ENCODE measurements at regions not wholly inside any gene's neighbourhood (a gene's known extent, or its start where the extent isn't known, plus 50 kb on each side); places are given as distances from the start of the nearest gene placed in this dataset.

- ChIA-PET POLR2A (no interaction called here), CTCF (interaction anchor here (1.0 kb wide), 1 partner anchor 10 kb away, joined by 3 read pairs; no protein-coding TSS in a partner anchor)
- no peaks in the 10 kb centered on the region for H3K9me3 ChIP-seq (ENCODE audit: control insufficient read depth, insufficient read depth, low read depth, low read length)
- H3K4me1 ChIP-seq (ENCODE audit: control insufficient read depth, insufficient read depth, low read length), result no peaks in the 10 kb centered on the region
- no peak for TF ChIP-seq ZNF664 (tag by site-specific recombination; IDR thresholded peaks at IDR 0.05)
- TF ChIP-seq ZNF433 (tag by site-specific recombination; IDR thresholded peaks at IDR 0.05; ENCODE audit: low read depth), result no peak
- TF ChIP-seq KLF17 (tag by site-specific recombination; IDR thresholded peaks at IDR 0.05), result no peak
- no peak for TF ChIP-seq ZBTB20 (tag by site-specific recombination; IDR thresholded peaks at IDR 0.05)
- no peak for TF ChIP-seq ZNF248 (tag by site-specific recombination; IDR thresholded peaks at IDR 0.05)
- TF ChIP-seq PRDM4 (tag by site-specific recombination; IDR thresholded peaks at IDR 0.05), result no peak
- TF ChIP-seq ZBTB1 (tag by site-specific recombination; IDR thresholded peaks at IDR 0.05), result no peak
- TF ChIP-seq ZBTB6 (tag by site-specific recombination; IDR thresholded peaks at IDR 0.05), result no peak
- no peak for TF ChIP-seq ZNF138 (tag by site-specific recombination; IDR thresholded peaks at IDR 0.05; ENCODE audit: borderline replicate concordance)
- no peak for TF ChIP-seq ZNF157 (tag by site-specific recombination; IDR thresholded peaks at IDR 0.05)
- no peak for TF ChIP-seq ZNF311 (tag by site-specific recombination; IDR thresholded peaks at IDR 0.05; ENCODE audit: borderline replicate concordance)
- TF ChIP-seq SP7 (tag by site-specific recombination; IDR thresholded peaks at IDR 0.05), result no peak
- TF ChIP-seq YY1 (tag by site-specific recombination; IDR thresholded peaks at IDR 0.05), result no peak
- TF ChIP-seq WT1 (tag by site-specific recombination; IDR thresholded peaks at IDR 0.05), result no peak
- no peak for TF ChIP-seq ZSCAN18 (tag by site-specific recombination; IDR thresholded peaks at IDR 0.05)
- no peak for TF ChIP-seq ZFP37 (tag by site-specific recombination; IDR thresholded peaks at IDR 0.05)
- no peak for TF ChIP-seq ZNF362 (tag by site-specific recombination; IDR thresholded peaks at IDR 0.05)
- no peak for TF ChIP-seq ZNF2 (tag by site-specific recombination; IDR thresholded peaks at IDR 0.05)
- TF ChIP-seq ZNF146 (tag by site-specific recombination; IDR thresholded peaks at IDR 0.05), result no peak
- no peak overlapping the region for H3K4me3 ChIP-seq (ENCODE audit: low read depth, low read length)
- no peak overlapping the region for H3K27ac ChIP-seq (ENCODE audit: extremely low read depth, low read depth, low read length)
- no peaks in the 10 kb centered on the region for H3K36me3 ChIP-seq (ENCODE audit: control insufficient read depth in 2 of 2, insufficient read depth in 1 of 2, low read length in 2 of 2)
Measured at GRCh38 chr7:67361150-67361549, 364.5 kb downstream of the TYW1 start.

GRCh38 chr7:67364441-67365017 is 367.9 kb downstream of the TYW1 start:
- Histone ChIP-seq H3K9me3 (ENCODE audit: control insufficient read depth, insufficient read depth, low read depth, low read length) (no peaks in the 10 kb centered on the region), H3K27ac (ENCODE audit: extremely low read depth, low read depth, low read length) (no peak overlapping the region), H3K36me3 (ENCODE audit: control insufficient read depth in 2 of 2, insufficient read depth in 1 of 2, low read length in 2 of 2) (no peaks in the 10 kb centered on the region), H3K4me3 (ENCODE audit: low read depth, low read length) (no peak overlapping the region), H3K4me1 (ENCODE audit: control insufficient read depth, insufficient read depth, low read length) (no peaks in the 10 kb centered on the region)
- ChIA-PET POLR2A (interaction anchor here (0.7 kb wide), 1 partner anchor 119 kb away, joined by 3 read pairs; no protein-coding TSS in a partner anchor), CTCF (no interaction called here)
- TF ChIP-seq ZNF404 (tag by site-specific recombination; IDR thresholded peaks at IDR 0.05) (no peak), ZNF433 (tag by site-specific recombination; IDR thresholded peaks at IDR 0.05; ENCODE audit: low read depth) (no peak), ZNF513 (tag by site-specific recombination; IDR thresholded peaks at IDR 0.05) (no peak), ZNF701 (tag by site-specific recombination; IDR thresholded peaks at IDR 0.05) (no peak), GLI2 (tag by site-specific recombination; IDR thresholded peaks at IDR 0.05; ENCODE audit: borderline replicate concordance, low read depth) (no peak)

All from HEK293 (cell line).